ENCODE measurements at regions not wholly inside any gene's neighbourhood (a gene's known extent, or its start where the extent isn't known, plus 50 kb on each side); places are given as distances from the start of the nearest gene placed in this dataset.

DNA sequence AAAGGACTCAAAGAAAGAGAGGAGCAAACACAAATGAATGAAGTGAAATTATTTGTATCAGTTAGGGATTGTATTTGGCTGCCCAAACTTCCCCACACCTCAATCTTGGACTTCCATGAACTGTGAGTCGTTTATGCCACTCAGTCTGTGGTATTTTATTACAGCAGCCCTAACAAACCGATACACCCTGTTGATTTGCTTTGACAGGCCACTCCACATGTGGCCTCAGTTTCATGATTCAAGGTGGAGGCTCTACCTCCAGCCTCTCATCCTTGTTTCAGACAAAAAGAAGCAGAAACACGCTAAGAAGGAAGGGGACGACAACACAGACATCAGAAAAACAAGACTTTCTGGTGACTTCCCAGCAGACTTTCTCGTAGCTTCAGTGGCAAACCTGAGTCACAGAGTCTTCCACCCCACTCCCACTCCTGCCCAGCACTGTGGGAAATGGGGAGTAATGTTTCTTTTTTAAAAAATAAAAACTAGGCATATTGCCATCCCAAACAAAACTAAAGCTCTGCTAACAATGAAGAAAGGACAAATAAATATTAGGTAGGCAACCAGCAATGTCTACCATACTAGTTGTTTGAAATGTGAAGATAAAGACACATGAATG lies 52.2 kb upstream of the ABCA1 start:
- intact Hi-C loops (cut with micrococcal nuclease): no loop called here
- H3K27me3 Mint-ChIP-seq: no peaks in the 10 kb centered on the region
- no peaks in the 10 kb centered on the region for H3K9me3 Mint-ChIP-seq
- no peak overlapping the region for H3K4me3 Mint-ChIP-seq
- H3K4me1 Mint-ChIP-seq (ENCODE audit: low read depth): peaks cover 26% of the 10 kb centered on the region
- no peaks in the 10 kb centered on the region for H3K36me3 Mint-ChIP-seq (ENCODE audit: low read depth)
- H3K27ac Mint-ChIP-seq: no peak overlapping the region

DNA sequence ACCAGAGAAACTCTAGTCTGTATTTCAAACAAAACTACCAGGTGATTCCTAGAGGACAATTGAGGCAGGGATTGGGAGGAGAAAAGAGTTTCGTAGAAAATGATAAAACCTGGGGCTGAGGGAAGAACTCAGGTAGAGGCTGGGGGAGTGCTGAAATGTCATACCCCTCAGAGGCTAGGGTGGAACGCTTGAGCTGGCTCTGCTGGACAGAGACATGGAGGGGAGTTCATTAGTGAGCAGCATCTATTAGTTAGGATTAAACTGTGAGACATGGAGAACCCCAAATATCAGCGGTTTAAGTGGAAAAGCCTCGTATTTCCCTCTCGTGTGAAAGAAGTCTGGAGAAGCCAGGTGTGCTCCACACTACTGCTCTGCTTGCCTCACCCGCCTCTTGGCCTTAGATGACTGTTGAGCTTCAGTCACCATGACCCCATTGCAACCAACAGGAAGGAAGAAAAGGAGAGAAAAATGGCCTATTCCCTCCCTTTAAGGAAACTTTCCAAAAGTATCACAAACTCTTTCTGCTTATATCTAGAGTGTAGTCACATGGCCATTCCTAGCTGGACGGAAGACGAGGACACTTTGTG lies 53.7 kb upstream of the ABCA1 start:
- Mint-ChIP-seq H3K4me3 (no peak overlapping the region), H3K9me3 (no peaks in the 10 kb centered on the region), H3K27ac (no peak overlapping the region), H3K36me3 (ENCODE audit: low read depth) (no peaks in the 10 kb centered on the region), H3K4me1 (ENCODE audit: low read depth) (peaks cover 27% of the 10 kb centered on the region), H3K27me3 (no peaks in the 10 kb centered on the region)
- intact Hi-C loops (cut with micrococcal nuclease): no loop called here

DNA sequence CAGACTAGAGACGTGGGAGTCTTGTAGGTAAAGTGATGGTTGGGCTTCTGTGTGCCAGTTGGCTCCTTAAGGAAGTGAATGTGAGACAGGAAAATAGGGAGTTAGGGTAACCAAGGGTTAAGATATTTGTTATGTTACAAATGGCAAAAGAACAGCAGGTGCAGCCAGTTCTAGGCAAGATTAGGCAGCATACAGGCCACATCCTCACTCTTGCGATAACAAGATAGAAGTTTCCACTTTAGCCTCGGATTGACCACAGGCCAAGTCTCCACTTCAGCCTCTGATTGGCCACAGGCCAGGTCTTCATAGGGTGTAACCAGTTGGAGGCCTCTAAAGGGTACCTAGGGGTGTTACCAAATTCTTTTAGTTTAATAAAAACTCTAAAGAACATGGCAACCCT lies 54.6 kb upstream of the ABCA1 start:
- Mint-ChIP-seq H3K4me1 (ENCODE audit: low read depth) (peaks cover 27% of the 10 kb centered on the region), H3K9me3 (no peaks in the 10 kb centered on the region), H3K27ac (no peak overlapping the region), H3K27me3 (peaks cover 2% of the 10 kb centered on the region), H3K36me3 (ENCODE audit: low read depth) (no peaks in the 10 kb centered on the region), H3K4me3 (no peak overlapping the region)
- intact Hi-C loops (cut with micrococcal nuclease): no loop called here

DNA sequence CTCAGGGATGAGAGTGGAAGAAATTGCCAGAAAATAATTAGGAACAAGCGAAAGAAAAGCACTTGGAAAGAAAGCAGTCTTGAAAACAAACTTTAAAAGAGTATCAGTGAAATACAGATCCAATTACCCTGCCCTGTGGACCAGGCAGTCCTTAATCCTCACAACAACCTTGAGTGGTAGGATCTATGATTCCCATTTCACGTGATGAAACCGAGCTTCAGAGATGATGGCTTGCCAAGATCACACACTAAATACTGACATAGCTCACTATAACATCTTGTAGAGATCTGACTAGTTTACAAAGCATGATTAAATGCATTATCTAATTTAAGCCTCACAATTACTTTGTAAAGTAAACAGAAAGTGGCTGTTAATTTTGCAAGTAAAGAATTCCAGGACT lies 55.5 kb upstream of the ABCA1 start:
- no peak overlapping the region for H3K4me3 Mint-ChIP-seq
- H3K9me3 Mint-ChIP-seq: no peaks in the 10 kb centered on the region
- intact Hi-C loops (cut with micrococcal nuclease): no loop called here
- no peak overlapping the region for H3K27ac Mint-ChIP-seq
- peaks cover 2% of the 10 kb centered on the region for H3K27me3 Mint-ChIP-seq
- no peaks in the 10 kb centered on the region for H3K36me3 Mint-ChIP-seq (ENCODE audit: low read depth)
- H3K4me1 Mint-ChIP-seq (ENCODE audit: low read depth): peaks cover 27% of the 10 kb centered on the region

DNA sequence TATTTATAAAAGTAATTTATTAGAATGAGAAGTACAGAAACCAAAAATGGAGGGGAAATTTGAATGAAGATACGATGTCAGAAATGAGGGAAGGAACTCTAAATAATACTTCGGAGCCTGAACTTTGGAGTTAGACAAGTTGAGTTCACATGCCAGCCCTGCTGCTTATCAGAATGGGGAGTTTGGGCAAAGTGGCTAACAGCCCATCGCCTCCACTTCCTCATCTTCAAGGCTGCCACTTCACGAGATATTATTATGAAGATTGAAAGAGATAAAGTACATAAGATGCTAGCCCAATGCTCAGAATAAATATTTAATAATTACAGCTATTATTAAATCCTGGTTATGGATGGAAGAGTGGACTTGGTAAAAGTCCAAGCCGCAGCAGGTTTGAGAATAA lies 56.2 kb upstream of the ABCA1 start:
- Mint-ChIP-seq H3K36me3 (ENCODE audit: low read depth) (no peaks in the 10 kb centered on the region), H3K27me3 (peaks cover 4% of the 10 kb centered on the region), H3K4me1 (ENCODE audit: low read depth) (peaks cover 30% of the 10 kb centered on the region), H3K27ac (no peak overlapping the region), H3K9me3 (no peaks in the 10 kb centered on the region), H3K4me3 (no peak overlapping the region)
- intact Hi-C loops (cut with micrococcal nuclease): no loop called here

DNA sequence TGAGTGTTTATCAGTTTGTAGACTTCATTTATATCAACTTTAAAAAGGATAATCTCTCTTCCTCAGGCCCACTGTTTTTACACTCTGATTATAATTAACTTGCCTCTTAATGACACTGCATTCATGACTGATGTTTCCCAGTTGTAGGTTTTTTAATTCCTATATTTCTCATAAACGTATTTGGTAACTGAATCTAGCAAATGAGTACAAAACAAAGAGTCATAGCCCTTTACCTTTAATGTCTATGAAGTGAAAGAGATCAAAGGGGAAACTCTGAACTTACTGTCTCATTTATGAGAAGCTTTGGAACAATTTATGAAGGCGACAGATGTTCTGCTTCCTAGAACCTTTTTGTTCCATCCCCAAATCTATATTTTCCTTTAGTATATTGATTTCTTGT lies 56.6 kb upstream of the ABCA1 start:
- Mint-ChIP-seq H3K27ac (no peak overlapping the region), H3K27me3 (peaks cover 6% of the 10 kb centered on the region), H3K9me3 (no peaks in the 10 kb centered on the region), H3K36me3 (ENCODE audit: low read depth) (no peaks in the 10 kb centered on the region), H3K4me3 (no peak overlapping the region), H3K4me1 (ENCODE audit: low read depth) (peaks cover 33% of the 10 kb centered on the region)
- intact Hi-C loops (cut with micrococcal nuclease): no loop called here

DNA sequence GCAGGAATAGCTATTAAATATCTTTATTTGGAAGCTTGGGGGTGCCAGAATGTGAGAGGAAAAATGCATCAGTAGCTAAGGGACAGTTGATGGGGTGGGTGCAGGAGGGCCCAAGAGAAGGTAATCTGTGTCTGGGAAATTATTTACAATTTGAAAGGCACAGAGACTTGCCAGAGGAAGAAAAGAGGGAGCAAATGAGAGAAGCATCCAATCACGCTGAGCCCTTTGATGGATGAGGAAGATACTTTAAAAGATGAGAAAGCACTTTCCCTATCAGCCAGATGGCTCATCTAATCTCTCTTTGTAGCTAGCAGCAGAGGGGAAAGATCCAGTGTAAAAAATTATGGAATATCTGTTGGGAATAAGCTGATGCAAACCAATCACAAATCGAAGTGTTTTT lies 57.0 kb upstream of the ABCA1 start:
- Mint-ChIP-seq H3K4me1 (ENCODE audit: low read depth) (peaks cover 33% of the 10 kb centered on the region), H3K27me3 (peaks cover 6% of the 10 kb centered on the region), H3K36me3 (ENCODE audit: low read depth) (no peaks in the 10 kb centered on the region), H3K9me3 (no peaks in the 10 kb centered on the region), H3K27ac (no peak overlapping the region), H3K4me3 (no peak overlapping the region)
- intact Hi-C loops (cut with micrococcal nuclease): no loop called here

DNA sequence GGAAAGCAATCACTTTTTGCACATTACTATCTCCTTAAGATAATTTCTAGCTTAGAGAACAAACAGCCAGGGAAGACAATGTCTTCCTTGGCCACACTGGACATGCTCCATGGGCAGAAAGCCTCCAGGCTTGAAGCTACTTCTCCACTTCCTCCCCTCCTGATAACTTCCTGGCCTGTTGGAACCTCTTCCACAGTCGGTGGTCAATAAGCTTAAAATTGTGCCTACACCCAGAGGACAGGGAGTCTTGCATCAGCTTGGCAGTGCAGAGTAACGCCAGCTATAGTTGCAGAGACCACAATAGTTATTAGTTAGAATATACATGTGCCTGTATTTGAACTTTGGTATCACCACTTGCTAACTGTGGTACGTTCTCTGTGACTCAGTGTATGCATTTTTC lies 58.1 kb upstream of the ABCA1 start:
- H3K4me3 Mint-ChIP-seq: no peak overlapping the region
- peaks cover 42% of the 10 kb centered on the region for H3K4me1 Mint-ChIP-seq (ENCODE audit: low read depth)
- H3K27ac Mint-ChIP-seq: no peak overlapping the region
- H3K27me3 Mint-ChIP-seq: peaks cover 6% of the 10 kb centered on the region
- no peaks in the 10 kb centered on the region for H3K36me3 Mint-ChIP-seq (ENCODE audit: low read depth)
- intact Hi-C loops (cut with micrococcal nuclease): no loop called here
- no peaks in the 10 kb centered on the region for H3K9me3 Mint-ChIP-seq

DNA sequence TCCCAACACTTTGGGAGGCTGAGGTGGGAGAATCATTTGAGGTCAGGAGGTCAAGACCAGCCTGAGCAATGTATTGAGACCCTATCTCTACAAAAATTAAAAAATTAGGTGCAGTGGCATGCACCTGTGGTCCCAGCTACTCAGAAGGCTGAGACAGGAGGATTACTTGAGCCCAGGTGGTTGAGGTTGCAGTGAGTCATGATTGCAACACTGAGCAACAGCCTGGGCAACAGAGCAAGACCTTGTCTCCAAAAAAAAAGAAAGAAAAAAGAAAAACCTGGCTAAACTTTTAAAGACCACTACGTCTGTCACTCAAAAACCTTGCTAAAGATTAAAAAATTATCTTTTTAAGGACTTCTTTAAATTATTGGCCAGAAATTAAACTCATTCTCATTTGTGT lies 59.8 kb upstream of the ABCA1 start:
- intact Hi-C loops (cut with micrococcal nuclease): no loop called here
- Mint-ChIP-seq H3K27ac (no peak overlapping the region), H3K4me3 (no peak overlapping the region), H3K27me3 (peaks cover 6% of the 10 kb centered on the region), H3K36me3 (ENCODE audit: low read depth) (no peaks in the 10 kb centered on the region), H3K4me1 (ENCODE audit: low read depth) (peaks cover 48% of the 10 kb centered on the region), H3K9me3 (no peaks in the 10 kb centered on the region)

DNA sequence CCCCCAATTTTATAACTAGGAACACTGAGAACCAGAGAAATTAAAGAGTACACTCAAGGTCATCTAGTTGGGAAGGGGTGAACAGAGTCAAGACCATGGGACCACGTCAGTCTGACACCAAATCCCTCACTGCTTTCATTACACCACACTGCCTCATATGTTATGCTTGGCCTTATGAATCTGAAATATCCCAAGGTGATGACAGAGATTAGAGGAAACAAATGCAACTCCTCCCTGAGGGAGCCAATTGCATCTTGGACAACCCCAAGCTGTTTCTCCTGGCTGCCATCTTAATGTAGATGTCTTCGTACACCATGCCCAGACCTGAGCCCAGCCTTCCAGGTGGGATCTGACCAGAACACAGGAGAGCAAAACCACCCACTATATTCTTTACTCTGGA lies 60.6 kb upstream of the ABCA1 start:
- Mint-ChIP-seq H3K27me3 (peaks cover 11% of the 10 kb centered on the region), H3K36me3 (ENCODE audit: low read depth) (no peaks in the 10 kb centered on the region), H3K9me3 (no peaks in the 10 kb centered on the region), H3K27ac (no peak overlapping the region), H3K4me1 (ENCODE audit: low read depth) (peaks cover 50% of the 10 kb centered on the region), H3K4me3 (no peak overlapping the region)
- intact Hi-C loops (cut with micrococcal nuclease): no loop called here

DNA sequence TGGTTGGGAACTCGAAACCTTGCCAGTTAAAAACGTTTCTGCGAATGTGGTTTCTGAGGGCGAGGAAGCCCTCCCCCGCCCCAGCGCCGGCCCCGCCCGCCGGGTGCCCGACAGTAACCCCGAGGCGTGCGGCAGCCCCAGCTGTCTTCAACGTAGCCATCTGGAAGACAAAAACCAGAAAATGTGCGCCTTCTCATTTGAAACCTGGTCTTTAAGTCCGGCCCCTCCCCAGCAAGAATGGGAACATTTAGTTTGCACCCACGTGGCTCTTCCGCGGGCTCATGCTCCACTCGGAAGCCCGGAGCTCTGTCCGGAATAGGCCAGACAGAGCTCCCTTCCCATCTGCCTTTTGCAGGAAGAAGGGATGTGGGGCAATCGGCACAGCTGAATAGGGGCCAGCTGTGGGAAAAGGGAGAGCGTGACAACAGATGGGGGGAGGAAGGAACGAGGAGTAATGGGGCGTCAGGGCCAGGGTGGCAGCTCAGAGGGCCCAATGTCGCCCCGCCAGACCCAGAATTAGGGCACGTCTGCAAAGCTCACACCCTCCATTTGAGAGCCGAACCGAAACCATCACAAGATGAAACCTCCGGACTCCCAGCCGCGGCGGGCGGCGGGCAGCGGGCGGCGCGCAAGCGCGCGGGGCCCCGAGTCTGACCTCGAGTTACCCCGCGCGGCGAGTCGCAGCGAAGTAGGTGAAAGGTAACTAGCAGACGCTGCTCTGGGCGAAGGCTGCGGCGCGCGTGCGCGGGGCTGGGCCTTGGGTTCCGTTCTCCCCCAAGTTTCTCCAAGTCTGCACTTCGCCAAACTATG lies 63.4 kb upstream of the ABCA1 start:
- Mint-ChIP-seq H3K27me3 (peaks cover 16% of the 10 kb centered on the region), H3K4me1 (ENCODE audit: low read depth) (peaks cover 45% of the 10 kb centered on the region), H3K27ac (peak overlapping the region; percentile 87)

DNA sequence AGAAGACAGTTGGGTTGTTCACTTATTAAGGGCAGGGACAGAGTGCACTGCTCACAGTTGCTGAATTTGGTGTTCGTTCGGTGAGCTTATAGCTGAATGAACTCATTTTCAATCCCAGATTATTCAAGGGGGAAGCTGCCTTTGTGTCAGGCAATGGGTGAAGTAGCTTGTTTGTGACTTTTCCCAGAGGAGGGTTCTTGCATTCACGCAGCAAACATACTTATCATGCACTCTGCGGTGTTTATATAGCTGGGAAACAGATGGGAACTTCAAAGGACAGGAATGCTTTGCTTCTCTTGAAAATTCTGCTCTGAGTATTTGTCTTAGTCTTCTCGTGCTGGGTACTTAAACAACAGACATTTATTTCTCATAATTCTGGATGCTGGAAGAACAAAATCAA lies 64.7 kb upstream of the ABCA1 start:
- Mint-ChIP-seq H3K36me3 (ENCODE audit: low read depth) (no peaks in the 10 kb centered on the region), H3K27me3 (peaks cover 14% of the 10 kb centered on the region), H3K27ac (peak overlapping the region; percentile 66), H3K4me1 (ENCODE audit: low read depth) (peaks cover 45% of the 10 kb centered on the region), H3K9me3 (no peaks in the 10 kb centered on the region), H3K4me3 (no peak overlapping the region)
- intact Hi-C loops (cut with micrococcal nuclease): loop anchor here (1.0 to 10.0 kb wide), 3 partner anchors 15 to 128 kb away; no protein-coding TSS in a partner anchor

More for the DNA sequence above, 63.4 kb upstream of the ABCA1 start:
- intact Hi-C loops (cut with micrococcal nuclease): loop anchor here (2.0 to 10.0 kb wide), 3 partner anchors 63 to 127 kb away; partner anchors contain the start of gene ABCA1
- H3K4me3 Mint-ChIP-seq: peak overlapping the region; percentile 74
- no peaks in the 10 kb centered on the region for H3K9me3 Mint-ChIP-seq
- H3K36me3 Mint-ChIP-seq (ENCODE audit: low read depth): no peaks in the 10 kb centered on the region

DNA sequence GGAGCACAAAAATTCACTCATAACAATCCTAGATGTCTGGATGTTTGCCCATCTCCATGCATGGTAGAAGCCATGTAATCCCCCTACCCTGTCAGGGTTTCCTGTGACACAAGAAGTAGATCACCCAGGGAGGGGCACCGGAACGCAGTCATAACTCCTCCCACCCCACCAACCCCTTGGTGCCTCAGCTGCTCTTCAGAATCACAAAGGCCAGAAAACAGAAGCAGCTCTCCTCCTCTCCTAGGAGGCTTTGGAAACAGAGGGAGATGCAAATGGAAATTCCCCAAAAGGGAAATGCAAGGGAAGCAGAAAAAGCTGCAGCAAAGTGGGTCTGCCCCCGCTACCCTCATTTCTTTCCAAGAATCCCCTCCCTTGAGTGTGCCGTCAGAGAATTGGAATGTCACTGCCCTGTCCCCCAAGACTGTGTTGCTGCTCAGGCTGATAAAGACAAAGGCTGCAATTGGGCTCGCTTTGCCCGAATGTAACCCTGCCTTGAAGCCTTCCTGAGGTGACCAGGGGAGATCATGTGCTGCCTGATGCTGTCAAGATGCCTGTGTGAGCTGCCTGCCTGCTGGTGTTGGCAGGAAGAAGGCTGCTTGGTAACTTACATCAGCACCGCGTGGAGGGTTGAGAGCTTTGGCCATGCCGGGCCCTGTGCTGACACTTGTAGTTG lies 65.5 kb upstream of the ABCA1 start:
- Mint-ChIP-seq H3K27me3 (peaks cover 17% of the 10 kb centered on the region), H3K4me3 (peak overlapping the region; percentile 5), H3K36me3 (ENCODE audit: low read depth) (no peaks in the 10 kb centered on the region), H3K9me3 (no peaks in the 10 kb centered on the region), H3K27ac (peak overlapping the region; percentile 66), H3K4me1 (ENCODE audit: low read depth) (peaks cover 45% of the 10 kb centered on the region)
- intact Hi-C loops (cut with micrococcal nuclease): loop anchor here (1.0 to 10.0 kb wide), 3 partner anchors 14 to 129 kb away; no protein-coding TSS in a partner anchor

DNA sequence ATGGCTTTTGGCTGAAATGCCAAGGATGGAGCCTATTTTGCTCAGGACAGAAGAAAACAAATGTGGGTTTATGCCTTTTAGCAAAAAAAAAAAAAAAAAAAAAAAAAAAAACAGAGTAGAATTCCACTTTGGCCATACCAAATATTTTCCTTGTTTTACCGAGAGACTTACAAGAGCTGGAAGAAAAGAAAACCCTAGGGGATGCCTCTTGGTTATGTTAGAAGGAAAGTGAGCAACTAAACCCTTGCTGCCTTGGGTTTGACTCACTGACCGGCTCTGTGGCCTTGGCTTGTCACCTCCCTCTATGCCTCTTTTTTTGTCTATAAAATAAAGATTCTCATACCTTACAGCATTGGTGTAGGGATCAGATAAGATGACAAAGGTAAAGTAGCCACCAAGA lies 69.6 kb upstream of the ABCA1 start:
- peaks cover 13% of the 10 kb centered on the region for H3K27me3 Mint-ChIP-seq
- intact Hi-C loops (cut with micrococcal nuclease): loop anchor here (10.0 kb wide), 1 partner anchor 133 kb away; no protein-coding TSS in a partner anchor
- no peaks in the 10 kb centered on the region for H3K36me3 Mint-ChIP-seq (ENCODE audit: low read depth)
- no peak overlapping the region for H3K27ac Mint-ChIP-seq
- no peak overlapping the region for H3K4me3 Mint-ChIP-seq
- peaks cover 17% of the 10 kb centered on the region for H3K4me1 Mint-ChIP-seq (ENCODE audit: low read depth)
- H3K9me3 Mint-ChIP-seq: no peaks in the 10 kb centered on the region

Data from dendritic cell treated with granulocyte-macrophage colony-stimulating factor and Interleukin-4, amounts not matched to agents 40 ng/mL and 50 ng/mL, for 4 days (primary cell).